Islet of Langerhans (tissue), 1 donor: ENCODE measurements at regions not wholly inside any gene's neighbourhood (a gene's known extent, or its start where the extent isn't known, plus 50 kb on each side); places are given as distances from the start of the nearest gene placed in this dataset.
"Not testable (repeated sequence)": the region's sequence is repeated elsewhere in the genome, so short reads cannot be mapped to it uniquely, and the experiment has no call there.

Source experiments
- FAIRE-seq: peaks from one replicate; lab custom pipeline; 2011; peaks lifted over from hg19 to GRCh38; lab: Jason Lieb, UNC

DNA sequence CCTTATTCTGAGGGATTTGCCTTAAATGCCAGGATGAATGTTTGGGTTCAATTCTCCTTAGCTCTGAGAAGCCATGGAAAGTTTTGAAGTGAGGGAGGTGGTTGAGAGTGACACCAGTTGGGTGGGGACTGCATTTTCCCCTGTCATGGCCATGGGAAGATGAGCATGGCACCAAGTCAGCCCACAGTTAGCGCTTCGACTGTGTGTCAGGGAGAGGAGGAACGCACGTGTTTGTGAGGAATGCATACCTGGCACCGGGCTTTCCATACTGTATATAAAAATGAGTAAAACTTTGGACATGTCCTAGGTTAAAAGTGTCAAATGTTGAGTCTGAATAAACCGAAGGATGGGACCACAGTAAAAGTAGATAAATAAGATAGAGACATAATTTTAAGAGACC lies 187.5 kb upstream of the KL start:
- no peak for FAIRE-seq

GRCh38 chr13:32829269-32829668 lies 187.0 kb upstream of the KL start:
- FAIRE-seq = no peak

DNA sequence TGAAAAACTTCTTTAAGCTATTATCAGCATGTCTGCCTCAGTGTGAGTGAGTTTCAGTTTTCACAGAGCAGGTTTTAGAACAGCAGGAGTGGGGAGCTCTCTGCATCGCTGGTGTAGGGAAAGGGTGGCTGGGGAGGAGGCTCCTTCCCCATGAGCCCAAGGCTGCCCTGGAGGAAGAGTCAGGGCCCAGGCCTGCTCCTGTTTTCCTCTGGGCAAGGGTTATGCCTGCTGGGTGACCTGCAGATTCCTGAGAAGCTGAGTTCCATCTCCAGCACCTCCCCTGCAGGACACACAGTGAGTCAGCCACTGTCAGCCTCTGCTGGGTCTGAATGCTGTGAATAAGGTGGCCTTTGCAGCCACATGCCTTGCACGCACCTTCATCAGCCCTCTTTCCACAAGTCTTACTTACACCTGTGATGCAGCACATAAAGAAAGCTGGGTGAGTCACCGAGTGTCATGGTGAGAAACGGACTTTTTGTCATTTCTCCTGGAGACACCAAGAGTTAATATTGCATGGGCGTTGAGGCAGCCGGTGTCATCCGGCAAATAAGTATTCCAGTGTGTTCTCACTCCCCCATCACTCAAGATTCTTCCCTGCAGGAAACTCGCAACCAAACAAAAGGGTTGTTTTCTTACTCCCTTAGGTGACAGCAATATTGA lies 186.4 kb upstream of the KL start:
- no peak for FAIRE-seq

DNA sequence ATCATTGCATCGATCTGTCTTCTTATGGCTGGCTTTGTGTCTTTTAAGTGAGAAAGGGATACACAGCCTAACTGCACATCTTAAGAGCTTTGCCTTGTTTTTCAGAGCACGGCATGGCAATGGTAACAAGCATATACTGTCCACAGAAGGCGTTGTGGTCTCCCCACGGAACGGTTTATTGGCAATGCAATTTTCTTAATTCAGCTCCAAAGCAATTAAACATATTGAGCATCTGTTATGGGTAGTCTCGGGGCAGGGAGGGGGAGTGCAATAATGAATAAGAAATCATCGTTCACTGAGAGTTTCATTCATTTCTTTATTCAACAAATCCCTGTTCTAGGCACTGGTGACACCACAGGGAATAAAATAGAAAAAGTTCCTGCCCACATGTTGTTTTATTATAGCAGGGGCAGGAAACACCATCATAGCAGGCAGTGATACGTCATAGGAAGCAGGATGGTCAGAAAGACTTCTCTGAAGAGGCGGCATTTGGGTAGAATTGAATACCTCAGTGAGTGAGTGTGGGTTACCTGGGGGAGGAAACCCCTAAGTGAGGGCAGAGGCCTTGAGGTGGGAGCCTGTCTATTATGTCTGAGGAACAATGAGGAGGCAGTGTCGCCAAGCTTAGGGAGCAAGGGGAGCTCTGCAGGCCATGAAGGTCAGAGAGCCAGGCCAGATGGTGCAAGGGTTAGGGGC lies 185.7 kb upstream of the KL start:
- FAIRE-seq = no peak

DNA sequence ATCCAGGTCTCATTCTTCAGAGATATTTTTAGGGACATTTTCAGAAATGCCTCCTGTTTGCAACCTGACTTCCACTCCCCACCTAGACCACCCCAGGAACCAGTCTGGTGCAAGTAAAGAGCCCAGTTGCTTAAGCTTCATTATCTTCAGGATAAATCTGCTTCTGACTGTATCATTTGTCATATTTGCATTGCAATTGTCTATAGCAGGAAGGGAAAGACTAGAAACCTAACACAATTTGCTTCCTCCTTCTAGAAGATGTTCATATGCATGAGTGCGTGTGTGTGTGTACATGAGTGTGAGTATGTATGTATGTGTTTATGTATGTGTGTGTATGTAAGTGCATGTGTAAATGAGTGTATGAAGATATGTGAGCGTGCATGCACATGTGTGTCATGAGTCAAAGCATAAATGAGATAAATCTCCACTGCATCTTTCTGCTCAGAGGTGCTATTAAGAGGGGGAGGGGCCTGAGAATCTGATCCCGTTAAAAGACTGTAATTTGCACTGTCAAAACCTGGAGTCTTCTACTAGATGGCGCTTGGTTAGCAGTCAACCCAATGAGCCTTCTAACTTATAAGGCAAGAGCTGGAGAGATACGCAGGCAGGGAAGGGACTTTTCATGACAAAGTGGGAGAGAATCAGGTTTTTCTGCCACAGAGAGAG lies 178.8 kb upstream of the KL start:
- no peak for FAIRE-seq

DNA sequence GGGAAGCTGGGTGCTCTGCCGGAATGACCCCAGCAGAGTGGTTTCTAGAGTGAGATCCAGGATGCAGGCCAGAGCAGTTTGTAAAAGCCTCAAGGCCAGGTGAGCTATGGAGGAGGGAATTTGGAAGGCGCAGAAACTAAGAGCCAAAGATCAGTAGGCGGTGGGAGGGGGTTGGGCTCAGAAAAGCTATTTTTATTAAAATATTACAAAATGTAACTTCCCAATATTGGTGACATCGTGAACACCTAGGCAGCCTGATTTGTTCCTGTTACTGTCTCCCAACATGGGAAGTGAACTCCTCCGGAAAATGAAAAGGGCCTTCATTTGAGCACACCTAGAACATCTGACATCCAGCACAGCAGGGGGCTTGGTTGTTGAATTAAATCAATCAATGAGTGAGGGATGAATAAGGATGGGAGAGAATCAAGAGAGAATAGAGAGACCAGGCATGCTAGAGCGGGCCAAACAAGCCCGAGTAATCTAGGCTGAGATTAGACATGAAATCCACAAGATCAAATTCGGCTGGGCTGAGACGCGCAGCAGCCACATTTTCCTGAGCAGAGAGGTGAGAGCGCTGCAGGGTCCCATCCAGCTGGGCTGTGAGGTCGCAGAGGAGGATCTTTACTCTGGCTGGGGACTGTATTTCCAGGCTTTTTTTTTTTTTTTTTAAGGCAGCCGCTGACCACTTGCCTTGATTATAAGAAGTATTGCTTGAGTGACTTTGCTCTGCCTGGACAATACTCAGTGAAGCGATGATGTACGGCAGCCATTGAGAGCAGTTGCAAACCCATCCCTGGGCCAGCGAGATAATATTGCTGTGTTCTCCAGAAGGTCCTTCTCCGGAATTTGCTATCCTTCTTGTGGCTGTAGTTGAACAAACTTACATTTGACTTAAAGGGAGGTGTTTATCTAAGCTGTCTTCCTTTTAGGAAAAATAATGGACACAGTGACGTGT lies 178.0 kb upstream of the KL start:
- no peak for FAIRE-seq

DNA sequence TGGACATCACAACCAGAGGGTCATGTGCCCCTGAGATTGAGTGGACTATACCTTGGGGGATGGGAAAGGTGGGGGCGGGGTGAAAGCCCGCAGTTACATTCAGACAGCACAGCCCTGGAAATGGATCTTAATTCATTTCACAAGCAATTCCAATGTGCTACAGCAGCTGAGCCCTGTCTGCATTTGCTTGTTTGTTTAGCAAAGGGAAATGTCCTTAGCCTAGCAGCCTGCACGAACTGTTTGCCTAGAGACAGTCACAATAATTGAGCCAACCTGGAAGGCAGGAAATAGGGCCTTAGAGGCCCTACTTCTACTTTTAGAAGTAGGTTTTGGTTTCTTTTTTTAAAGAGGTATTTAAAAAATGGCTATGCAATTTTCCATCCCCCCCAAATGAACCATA lies 177.3 kb upstream of the KL start:
- peak; percentile 100 for FAIRE-seq

DNA sequence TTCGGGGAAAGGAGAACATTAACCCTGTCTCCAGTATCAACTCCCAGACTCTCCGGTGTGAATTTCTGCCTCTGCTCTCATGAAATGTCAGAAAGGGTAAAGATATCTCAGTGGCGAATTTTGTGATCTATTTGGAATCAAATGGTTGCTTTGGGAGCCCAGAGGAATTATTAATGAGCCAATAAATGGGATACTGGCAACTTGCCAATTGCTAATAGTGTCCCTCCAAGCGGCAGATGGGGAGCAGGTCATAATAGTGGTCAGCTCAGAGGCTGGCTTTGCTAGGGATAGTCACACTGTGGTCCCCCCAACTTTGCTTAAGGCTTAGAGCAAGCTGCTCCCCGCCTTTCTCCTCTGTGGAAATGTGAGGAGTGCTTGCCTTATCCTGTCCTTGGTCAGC lies 176.1 kb upstream of the KL start:
- FAIRE-seq = no peak

DNA sequence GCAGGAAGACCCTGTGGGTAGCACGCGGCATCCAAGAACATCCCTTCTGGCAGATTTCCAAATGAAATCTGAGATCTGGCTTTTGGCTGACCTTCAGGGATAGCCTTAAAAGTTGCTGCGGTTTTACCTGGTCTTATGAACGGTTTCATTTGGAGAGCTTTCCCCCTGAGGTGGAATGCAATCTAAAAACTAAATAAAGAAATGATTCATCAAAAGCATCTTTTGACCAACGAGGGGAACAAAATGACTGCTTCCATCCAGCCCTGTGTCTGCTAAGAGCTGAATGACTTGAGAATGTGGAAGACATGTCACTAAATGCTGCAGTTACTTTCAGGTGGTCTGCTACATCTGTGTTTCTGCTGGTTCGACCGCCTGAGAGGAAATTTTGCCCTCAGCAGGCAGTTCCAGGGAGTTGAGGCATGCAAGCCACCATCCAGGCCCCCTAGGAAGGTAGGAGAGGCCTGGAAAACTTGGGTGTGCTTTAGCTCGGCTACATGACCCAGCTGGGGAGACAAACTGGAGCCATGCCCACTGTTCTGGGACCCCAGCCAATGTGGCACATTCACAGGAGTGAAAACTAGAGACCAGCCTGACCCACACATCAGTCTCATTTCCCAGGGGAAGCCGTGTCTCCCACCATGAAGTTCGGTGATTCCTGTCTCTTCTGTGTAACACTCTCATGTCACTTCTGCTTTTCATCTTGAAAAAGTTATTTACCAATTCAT lies 175.1 kb upstream of the KL start:
- no peak for FAIRE-seq

DNA sequence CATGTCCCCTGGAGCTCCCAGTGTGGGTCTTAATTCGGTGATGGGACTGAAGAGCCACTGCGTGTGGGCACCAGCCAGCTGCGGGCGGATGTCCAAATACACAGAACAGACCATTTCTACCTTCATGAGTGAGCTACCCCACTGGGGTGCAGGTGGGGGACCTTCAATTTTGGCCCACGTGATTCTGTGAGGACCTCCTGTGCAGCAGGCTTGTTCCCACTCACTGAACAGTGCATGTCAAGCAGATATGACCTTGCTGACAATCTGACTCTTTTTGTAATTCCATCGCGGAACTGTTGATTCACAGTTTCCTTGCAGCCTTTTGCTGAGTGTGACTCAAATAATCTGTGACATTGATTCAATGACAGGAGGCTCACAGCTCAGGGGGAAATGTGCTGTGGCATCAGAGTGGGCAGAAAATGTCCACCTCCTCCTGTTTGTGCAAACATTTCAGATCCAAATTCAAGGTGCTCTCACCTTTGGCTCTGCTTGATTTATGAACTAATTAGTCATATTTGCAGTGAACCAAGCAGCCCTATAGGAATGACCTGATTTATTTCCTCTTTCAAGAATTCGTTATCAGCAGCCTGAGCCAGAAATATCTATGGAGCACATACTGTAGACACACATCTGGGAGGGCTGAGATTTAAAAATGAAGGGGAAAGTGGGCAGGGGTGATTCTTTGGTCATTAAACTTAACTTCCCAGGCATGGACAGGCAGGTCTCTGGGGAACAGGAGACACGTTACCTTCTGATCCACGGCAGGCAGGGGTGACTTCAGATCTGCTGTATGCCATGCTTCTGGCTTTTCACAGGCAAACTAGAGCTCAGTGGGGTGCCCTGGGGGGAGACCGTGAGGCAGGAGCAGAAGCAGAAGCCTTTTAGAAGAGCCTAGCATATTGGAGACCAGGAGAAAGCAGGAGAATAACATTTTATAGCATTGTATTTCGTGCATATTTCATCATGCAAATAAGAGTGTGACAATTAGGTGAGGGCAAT lies 170.0 kb upstream of the KL start:
- no peak for FAIRE-seq

GRCh38 chr13:32847976-32848375 lies 168.2 kb upstream of the KL start:
- not testable (repeated sequence) for FAIRE-seq

DNA sequence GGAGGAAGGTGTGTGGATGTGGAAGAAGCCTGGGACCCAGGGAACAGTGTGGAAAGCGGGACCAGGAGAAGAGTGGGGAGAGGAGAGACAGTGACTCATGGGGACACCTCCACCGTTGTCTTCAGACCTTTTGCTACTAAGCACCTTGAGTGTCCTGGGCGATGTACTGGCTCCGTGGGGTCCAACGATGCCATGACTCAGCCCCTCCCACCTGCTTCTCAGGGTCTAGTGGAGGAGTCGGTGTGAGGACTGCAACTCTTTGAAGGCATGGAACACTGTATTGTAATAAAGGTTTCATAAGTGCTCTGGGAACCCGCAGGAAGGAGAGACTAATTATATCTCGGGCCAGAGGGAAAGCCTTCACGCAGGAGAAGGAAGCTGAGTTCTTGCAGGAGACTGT lies 166.9 kb upstream of the KL start:
- FAIRE-seq = no peak

DNA sequence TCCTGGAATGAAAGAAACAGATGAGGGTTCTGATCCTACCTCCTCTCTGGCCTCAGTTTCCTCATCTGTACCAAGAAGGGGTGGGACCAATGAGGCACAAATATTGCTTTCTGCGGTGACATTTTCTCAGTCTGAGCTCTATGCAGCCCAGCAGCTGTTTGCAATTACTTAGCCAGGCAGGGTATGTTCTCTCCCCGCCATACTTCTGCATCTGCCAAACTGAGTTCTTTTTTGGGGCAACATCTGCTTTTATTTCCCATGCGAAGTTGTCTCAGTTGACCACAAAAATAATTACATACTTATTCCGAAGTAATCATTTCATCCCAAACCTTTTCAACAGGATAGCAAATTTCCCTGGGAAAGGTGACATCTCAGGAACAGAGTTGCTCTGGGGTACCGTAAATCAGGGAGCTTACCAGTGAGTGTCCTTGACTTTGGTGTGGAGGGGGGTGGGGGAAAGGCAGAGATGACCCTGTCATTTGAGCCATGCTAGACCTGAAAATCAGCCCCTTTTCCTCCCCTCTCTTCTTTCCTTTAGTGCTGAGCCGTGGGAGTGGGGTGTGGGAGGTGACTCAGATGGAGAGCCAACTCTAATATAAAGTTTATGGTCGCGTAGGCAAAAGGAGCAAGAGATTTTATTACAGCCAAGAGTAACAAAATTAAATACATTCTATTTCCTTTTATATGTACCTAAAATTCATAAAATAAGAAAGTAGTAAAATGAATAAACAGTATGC lies 165.7 kb upstream of the KL start:
- FAIRE-seq = no peak

GRCh38 chr13:32851083-32852069 lies 164.8 kb upstream of the KL start:
- no peak for FAIRE-seq

- no peak for FAIRE-seq
These were observed 163.7 kb upstream of the KL start for GRCh38 chr13:32852526-32852925.

DNA sequence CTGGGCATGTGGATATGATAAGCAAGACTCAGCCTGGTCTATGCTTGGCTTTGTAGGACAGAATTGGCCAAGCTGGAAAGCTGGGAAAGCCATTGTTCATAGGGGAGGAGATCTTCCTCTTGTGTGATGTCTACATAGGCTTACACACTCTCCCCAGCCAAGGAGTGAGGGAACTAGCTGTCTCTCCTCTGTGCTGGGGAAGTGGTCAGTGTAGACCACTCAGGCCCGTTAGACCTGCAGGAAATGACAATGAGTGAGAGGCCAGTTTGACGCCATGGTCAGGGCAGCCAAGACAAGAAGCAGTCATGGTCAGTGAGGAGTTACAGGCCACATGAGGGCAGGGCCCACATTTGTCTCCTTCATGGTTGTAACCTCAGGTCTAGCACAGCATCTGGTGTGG lies 159.1 kb upstream of the KL start:
- no peak for FAIRE-seq

- FAIRE-seq = no peak
These were observed 158.5 kb upstream of the KL start for GRCh38 chr13:32857689-32858088.

DNA sequence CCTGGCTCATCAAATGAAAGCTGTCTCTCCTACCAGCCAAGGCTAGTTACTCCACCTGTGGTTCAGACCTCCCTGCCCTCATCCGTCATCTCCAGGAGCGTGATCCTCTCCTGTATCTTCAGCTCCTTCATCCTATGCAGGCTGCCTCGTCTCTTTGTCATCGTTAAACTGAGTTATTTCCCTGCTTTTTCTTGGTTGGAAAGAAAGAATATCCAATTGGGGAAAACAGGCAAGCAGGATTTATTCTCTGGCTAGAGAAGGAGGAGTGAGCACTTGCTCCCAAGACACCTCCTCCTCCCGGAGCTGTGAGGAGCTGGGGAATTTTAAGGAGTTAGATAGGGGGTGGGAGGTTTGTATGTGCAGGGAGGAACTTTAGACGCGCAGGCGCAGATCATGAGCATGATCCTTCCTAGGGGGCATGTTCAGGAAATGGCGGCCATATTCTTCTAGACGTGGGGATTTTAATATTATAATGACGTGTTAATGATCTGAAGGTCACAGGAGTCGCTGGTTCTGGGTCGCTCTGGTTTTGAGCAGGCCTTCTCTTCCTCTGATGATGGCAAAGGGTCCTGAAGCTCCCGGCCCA lies 156.4 kb upstream of the KL start:
- no peak for FAIRE-seq
